T-helper 1 cell treated with Interleukin-12 subunit alpha and Interleukin-12 subunit beta and Interleukin-4 antibody, amounts not matched to agents 30 ng/mL and 1 ng/mL, for 36 hours (primary cell): ENCODE measurements at regions not wholly inside any gene's neighbourhood (a gene's known extent, or its start where the extent isn't known, plus 50 kb on each side); places are given as distances from the start of the nearest gene placed in this dataset.

Experiments used
- intact Hi-C: fragments of 100-400 bp; cut with micrococcal nuclease; formaldehyde crosslinking; loops from one replicate; pipeline ENCODE4 v1.15.1; 2024

DNA sequence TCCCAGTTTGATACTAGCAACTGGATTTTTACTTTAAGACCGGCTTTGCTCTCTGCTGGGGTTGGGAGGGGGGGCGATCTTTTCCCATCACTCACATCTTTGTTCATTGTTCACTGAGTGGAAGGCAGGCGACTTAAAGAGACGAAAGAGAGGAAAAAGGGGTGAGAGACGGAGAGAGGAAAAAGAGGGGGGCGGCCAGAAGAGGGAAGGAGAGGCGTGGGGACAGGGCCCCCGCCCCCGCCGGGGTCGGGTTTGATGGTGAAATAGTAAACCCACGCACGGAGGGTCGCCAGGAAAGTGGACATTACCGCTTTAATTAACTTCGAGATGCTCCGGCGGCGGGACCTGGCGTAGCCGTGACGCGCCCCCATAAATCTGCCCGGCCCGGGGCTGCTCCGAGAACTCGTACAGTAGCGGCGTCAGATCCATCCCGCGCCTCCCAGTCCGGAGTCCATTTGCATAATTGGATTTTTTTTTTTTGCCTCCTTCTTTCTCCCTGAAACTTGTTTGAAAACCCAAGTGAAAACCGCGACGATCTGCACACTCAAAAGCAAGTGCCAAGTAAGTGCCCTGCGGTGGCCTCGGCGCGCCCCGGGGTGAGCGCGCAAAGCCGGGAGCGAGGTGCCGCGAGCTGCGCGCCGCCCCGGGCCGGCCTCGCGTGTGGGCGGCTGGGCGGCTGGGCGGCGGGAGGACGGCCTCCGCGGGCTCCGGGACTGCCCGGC lies 143.9 kb upstream of the ZNF536 start:
- intact Hi-C loops = loop anchor here (5.0 to 10.0 kb wide), 4 partner anchors 353 to 1124 kb away; partner anchors contain the start of gene VSTM2B

DNA sequence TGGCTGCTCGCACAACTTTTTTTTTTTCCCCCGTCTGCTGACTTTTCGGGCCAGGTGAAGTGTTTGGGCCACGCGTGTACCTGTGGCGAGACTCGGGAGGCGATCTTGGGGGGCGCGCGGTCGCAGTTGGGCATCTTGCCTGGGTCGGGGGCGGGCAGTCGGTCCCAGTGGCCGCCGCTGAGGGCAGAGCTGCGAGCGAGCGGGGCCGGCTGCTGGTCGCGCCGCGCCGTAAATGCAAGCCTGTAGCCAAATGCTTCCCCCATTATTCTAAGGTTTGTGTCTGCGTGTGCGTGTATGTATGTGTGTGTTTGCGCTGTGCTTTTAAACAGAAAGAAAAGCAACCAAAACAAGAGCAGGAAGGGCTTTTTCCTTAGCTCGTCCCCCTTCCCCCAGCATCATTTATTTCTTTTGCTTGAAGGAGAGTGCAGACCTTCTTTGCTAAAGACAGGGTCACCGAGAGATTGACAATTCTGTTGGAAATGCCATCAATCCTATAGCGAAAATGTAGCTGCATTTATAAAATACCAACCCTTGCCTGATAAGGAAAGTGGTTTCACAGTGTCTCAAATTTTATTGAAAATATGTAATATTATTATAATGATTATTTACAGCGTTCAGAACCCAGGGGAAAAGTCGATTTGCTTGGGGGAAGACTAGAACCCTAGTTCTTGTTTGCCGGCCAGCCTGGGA lies 143.2 kb upstream of the ZNF536 start:
- intact Hi-C loops = loop anchor here (5.0 to 10.0 kb wide), 4 partner anchors 354 to 1123 kb away; partner anchors contain the start of gene VSTM2B

DNA sequence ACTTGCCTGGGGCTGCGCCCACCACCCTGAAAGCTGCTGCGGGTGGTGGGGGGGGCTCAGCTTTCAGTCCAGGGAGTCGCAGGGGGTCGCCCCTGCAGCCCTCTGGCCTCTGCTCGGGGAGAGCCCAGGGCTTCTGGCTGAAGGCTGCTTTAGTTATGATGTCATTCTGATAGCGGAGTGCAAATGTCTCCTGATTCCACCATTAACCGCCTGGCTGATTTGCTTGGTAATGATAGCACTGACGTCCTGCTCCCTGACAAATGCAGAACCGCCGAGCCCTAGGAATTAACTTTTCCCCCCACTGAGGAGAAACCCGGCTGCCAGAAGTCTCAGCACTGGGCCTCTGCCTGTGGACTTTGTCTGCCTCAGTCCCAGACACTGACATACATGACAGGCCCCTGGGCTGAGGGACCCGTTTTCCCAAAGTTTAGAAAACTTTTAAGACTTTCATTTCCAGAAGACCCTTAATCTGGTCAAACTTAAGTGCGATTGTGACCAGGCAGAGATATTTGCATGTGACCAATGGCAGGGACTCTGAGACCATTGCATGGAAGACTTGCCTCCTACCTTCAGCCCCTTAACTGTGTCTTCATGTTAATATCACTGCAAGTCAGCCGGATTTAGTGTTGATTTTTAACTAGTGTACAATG lies 142.5 kb upstream of the ZNF536 start:
- intact Hi-C loops = loop anchor here (5.0 to 10.0 kb wide), 4 partner anchors 355 to 1123 kb away; partner anchors contain the start of gene VSTM2B

DNA sequence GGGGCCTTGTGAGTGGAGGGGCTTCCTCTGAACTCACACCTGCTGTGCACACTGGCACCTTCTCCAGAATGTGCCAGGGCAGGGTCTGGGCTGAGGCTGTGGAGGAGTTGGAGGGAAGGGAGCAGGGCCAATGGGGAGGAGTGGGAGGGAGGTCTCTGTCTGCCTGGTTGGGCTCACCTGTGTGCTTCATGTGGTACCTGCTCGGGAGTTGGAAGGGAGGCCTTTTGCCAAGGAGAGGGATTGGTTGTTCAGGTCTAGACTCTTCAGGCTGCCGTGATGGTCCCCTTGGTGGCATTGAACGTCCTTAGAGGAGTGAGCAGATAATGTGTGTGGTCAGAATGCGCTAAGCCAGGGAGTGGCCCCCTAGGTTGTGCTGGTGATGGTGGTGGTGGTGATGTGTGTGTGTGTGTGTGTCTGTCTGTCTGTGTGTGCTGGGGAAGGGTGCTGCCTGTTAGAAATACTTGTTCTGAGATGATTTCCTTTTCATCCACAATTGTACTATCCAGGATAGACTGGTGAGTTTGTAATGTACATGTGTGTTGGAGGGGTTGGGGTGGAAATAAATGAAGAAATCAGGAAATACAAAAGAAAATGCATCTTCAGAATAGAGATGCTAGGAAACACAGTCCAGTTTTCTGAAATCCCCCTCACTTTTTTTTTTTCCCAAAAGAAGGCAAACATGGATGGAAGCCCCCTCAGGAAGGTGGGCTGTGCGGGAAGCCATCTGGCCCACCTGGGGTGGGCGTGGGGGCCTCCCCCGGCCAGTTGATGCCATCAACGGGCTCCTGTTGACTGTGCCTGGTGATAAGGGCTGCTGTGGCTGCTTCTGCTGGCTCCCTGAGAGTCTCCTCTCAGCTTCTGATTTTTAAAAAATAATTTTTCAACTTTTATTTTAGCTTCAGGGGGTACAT lies 140.5 kb upstream of the ZNF536 start:
- intact Hi-C loops = no loop called here

DNA sequence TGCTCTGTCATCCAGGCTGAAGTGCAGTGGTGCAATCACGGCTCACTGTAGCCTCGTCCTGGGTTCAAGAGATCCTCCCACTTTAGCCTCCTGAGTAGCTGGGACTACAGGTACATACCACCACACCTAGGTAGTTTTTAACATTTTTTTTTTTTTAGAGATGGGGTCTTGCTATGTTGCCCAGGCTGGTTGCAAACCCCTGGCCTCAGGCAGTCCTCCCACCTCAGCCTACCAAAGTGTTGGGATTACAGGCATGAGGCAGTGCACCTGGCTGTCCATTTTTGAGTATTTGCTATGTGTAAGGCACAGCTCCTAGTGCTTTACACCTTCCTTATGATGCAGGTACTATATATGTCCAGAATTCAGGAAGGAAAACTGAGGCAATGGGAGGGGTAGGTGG lies 138.8 kb upstream of the ZNF536 start:
- intact Hi-C loops = no loop called here

DNA sequence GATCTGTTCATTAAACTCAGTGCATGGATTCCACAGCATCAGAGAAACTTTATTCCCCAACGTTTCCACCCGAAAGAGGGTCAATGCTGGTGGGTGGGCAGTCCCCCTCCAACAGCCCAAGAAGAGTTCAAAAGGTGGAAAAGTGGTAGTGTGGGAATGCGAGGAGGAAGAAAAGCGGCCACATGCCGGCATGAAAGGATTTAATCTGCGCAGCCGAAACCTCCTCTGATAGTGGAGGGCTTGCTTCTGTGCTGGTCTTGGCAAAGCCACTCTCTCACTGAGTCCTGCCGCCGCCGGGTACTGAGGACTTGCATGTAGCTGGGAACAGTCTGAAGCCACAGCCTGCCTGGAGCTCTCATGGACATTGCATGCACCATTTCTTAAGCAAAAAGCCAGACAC lies 136.2 kb upstream of the ZNF536 start:
- intact Hi-C loops = no loop called here

DNA sequence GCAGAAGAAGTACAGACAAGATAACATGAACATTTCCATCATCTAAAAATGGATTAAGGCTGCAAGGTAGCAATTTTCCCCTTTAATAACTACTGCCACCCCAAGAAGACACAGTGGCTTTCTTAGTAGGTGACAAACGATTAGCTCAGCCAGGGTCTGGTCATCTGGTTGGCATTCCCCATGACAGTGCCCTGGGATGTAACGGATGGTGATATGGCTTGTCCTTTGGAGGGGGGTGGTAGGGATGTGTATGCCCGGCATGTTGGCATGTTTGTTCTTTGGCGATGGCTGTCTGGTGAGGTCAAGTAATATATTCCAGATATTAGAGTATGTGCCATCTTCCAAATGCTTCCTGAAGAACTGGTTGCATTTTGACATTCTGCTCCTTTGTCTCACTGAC lies 135.6 kb upstream of the ZNF536 start:
- intact Hi-C loops = no loop called here

DNA sequence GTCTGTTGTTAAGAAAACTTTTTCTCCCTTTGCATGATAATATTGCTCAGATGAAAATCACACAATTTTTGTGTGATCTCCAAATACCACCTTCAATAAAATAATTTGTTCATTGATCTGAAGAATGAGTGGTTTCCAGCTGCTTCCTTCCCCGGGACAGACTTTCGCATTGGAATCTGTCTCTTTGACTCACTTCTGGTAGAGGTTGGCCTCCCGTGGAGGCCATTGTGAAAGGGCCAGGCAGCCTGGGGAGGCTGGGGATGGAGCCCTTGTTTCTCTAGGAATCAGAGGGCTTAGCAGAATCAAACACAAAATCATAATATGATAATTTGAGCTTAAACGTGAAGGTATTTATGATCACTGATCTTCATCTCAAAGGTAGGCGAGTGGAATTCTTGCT lies 135.0 kb upstream of the ZNF536 start:
- intact Hi-C loops = no loop called here

DNA sequence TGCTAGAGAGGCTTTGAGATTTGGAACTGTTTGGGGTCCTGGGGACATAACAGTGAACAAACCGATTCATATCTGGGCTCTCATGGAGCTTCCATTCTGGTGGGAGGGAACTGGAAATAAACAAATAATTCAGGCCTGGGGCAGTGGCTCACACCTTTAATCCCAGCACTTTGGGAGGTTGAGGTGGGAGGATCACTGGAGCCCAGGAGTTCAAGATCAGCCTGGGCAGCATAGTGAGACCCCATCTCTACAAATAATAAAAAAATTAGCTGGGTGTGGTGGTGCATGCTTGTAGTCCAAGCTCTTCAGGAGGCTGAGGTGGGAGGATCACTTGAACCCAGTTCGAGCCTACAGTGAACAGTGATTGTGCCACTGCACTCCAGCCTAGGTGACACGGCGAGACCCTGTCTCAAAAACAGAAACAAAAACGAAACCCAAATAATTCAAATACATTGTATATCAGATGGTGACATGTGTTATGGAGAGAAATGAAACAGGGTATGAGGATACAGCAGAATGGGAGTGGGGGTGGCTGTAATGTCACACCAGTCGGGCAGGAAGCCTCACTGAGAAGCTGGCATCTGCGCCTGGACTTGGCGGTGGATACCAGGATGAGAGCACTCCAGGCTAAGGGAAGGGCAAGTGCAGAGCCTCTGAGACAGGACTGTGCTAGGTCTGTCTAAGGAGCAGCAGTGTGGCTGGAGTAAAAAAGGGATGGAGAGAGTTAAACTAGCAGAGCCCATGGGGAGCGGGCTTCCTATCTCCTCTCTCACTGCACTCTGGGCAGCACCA lies 131.1 kb upstream of the ZNF536 start:
- intact Hi-C loops = no loop called here

DNA sequence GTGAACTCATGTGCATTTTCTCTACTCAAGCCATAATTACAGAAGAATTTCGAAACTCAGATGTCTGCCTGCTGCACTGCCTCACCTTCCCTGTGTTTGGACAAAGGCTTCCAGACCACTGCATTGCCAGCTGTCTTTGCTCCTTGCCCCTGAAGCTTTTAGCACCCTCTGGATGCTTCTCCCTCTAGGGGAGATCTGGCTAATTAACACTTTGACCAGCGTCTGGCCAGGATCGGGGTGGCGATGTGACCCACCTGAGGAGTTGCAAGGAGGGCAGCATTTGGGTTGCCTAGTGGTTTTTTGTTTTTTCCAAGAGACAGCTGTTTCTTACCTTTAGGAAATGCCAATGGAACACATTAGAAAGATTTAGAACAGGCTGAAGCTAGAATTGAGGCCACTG lies 127.7 kb upstream of the ZNF536 start:
- intact Hi-C loops = no loop called here

DNA sequence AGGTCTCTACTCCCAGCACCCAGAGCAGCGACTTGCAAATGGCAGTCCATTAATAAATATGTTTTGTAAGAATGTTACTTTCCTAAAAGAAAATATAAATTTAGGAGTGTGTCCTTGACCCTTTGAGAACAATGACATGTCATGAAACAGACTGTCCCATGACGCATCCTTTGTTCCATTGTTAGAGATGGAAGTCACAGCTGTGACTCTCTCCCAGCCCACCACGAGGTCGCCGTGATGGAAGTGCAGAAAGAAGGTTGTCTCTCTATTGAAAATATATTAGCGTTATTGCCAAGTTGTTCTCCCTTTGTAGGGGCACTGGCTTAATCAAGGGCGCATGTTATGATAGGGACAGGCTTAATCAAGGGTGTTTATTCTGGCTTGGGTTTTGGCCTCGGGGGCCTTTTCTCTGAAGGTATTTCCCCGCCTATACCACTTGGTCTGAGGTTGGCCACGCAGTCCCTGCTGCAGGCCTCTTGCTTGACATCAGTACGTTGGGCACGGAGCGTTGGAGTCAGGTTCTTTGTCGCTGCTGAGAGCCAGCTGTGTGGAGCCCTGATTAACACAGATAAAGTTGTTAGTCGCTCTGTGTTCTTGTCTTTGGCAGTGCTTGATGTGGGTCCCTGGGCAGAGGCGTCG lies 126.7 kb upstream of the ZNF536 start:
- intact Hi-C loops = no loop called here

DNA sequence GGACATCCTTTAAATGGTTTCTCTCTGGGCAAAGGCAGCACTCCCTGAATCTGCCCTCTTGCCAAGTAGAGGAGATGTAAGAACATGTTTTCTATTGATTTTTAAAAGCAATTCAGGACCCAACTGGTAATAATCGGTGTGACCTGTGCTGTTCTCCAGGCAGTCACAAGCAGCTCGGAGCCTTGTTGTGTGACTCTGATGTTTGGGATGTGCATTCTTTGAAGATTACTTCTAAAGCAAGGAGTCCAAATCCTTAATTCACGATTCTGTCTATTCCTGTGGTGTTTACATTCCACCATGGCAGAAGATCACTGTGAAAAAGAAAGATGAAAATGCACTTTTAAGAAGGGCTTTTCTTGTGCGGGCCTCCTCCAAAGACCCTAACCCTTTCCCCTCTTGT lies 122.3 kb upstream of the ZNF536 start:
- intact Hi-C loops = no loop called here

DNA sequence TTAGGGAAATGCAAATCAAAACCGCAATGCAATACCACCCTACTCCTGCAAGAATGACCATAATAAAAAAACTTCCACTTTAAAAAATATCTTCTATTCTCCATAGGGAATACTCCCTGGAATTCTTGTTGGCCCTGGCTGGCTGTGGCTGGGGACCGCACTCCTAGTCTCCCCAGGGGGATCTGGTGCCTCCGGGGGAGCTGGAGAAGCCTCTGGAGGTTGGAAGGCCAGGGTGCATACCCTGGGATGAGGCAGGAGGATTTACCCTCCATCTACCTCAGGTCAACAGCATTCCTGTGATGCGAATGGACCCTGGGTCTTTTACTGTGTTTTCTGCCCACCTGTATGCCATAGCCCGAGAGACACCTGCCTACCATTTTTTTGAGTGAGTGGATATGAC lies 120.0 kb upstream of the ZNF536 start:
- intact Hi-C loops = no loop called here

DNA sequence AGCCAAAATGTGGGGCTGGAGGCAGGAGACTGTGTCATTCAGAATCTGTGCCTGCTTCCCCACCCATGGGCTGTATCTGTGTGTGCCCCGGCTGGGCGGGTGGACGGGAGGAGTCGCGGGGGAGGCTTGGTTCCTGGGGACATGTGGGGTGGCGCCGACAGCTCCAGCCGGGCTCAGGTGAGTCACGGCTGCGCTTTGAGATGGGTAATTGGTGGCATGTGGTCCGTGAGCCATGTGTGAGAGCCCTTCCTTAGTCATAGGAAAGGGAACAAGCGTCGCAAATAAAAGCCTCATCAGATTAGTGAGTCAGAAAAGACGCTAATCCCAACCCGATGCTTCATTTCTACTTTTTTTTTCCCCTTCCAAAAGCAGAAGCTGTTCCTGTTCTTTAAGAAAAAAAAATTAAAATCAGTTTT lies 118.6 kb upstream of the ZNF536 start:
- intact Hi-C loops = no loop called here

DNA sequence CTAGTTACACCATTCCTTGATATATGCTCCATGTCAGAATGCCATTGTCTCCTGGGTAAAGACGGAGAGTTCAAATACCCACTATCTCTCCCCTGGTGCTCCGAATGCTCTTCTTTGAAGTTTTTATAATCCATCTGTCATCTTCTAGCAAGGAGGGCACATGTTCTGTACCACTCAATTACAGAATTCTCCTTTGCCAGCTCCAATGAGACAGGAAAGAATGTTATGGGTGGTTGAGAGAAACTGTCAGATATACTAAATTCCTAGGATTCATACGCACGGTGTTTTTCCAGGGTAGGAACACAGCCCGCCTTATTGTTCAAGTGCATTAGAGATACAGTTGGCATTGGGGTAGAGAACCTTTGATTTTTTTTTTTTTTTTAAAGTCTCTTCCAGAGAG lies 118.0 kb upstream of the ZNF536 start:
- intact Hi-C loops = no loop called here

DNA sequence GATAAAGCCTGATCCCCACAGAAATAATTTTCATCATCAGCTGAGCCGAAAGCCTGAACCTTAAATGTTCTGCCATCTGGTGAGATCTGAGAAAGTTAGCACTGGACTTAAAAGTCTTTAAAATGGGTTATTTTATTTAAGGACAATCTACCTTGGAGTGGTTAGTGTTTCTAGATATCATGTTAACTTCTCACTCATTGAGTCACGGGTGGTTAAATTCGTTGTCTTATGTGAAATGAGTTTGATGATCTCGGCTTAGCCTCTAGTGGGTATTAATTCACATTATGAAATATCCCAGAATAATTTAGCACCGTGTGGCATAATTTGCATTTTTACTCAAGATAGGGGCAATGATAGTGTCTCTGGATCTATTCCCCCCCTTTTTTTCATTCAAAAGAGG lies 117.4 kb upstream of the ZNF536 start:
- intact Hi-C loops = no loop called here

DNA sequence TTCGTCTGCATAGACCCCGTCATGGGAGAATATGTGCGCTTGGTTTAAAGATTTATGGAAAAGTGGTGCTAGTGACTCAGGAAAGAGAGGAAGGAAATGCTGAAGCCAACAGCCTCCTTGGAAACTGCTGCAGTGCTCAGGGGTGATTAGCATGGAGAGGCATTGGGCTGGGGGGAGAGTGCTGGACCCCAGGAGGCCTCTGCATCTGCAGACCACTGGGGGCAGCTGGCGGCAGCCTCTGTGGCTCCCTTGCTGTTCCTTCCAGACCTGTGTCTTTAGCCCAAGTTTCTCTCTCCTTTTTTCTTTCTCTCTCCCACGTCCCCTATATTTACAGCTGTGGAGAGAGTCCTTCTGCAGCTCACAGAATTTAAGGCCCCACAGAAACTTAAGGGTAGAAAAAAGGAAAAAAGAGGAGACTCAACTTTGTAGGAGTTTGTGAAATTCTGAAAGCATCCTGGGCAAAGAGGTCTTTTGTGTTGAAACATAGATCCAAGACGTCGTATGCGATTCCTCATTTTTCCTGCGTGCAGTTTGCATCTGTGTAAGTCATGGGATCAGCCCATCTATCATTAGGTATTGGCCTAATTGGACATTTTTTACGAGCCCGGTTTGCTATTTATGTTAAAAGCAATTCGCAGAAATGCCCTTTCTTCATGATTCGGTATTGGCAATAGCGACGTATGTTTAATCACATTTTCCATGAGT lies 116.2 kb upstream of the ZNF536 start:
- intact Hi-C loops = no loop called here

DNA sequence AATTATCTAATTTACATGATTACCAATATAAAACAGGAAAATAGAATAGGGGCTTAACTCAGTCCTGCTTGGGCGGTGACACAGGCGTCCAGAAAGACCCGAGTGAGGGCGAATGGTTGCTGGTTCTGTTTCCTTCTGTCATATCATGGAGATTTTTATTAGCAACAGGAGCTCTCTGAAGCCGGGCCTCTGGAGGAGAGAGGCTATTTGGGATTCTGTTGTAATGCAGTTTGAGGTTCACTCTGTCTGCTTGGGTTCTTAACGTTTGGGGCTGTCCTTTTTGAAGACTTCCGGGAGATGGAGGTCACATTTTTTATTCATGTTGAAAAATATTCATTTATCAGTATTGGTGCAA lies 115.7 kb upstream of the ZNF536 start:
- intact Hi-C loops = no loop called here

DNA sequence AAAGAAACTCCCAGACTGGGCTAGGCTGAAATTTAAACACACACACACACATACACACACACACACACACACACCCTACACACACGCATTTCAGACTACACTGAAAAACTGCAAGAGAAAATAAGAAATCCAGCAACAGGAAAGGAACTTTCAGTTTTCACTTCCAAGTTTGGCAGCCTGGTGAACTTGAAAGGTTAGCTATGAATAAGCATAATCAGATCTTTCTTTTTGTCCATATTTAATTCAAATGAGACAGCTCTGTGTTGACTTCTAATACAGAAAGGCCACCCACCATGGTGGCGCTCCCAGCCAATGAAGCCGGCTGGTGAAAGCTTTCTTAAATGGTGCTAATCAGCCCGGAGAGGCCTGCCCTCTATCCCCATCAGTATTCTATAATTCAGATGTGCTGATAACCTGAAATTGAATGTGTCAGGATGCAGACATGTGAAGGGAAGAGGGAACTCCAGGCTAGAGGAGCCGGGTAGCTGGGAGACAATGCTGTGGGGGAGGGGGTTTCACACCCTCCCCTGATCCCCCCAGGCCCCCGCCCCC lies 108.3 kb upstream of the ZNF536 start:
- intact Hi-C loops = no loop called here
